AG10803 (cell line): ENCODE measurements at regions not wholly inside any gene's neighbourhood (a gene's known extent, or its start where the extent isn't known, plus 50 kb on each side); places are given as distances from the start of the nearest gene placed in this dataset.
A peak's percentile ranks its signal among the peaks of the same experiment; 100 is the strongest.

Experiments
- DNase-seq: peaks from one replicate; pipeline ENCODE4 v3.0.0; 2010; ENCODE audit warnings: low read depth
- H3K4me3 ChIP-seq: 2 replicates; pipeline ENCODE4 v1.5.1; 2011; ENCODE audit warnings: mild to moderate bottlenecking, low read length, control low read depth
- TF ChIP-seq, protein P1 (sequence below): conservative IDR thresholded peaks from 2 replicates; pipeline ENCODE4 v1.5.1; 2011; ENCODE audit warnings: mild to moderate bottlenecking, low read length, control low read depth, inconsistent platforms

DNA sequence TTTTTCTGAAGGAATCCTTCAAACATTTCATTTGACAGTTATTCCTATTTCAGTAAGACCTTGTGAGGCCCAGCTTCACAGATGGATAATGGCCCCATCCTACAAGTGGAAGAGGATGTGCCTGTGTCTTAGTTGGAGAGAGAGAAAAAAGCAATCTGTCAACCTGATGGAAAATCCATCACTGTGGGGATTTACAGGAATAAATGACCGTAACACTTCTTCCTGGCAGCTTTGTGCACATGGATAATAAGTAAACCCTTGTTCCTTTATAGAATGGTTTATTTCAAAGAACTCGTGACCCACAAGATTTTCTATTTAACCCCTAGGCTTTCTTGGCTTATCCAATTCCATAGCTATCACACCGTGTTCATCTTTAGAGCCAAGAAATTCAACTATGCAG is 121.4 kb upstream of the PCED1B start:
- no peak overlapping the region for H3K4me3 ChIP-seq
- no peak for DNase-seq
- TF ChIP-seq, protein P1, sequence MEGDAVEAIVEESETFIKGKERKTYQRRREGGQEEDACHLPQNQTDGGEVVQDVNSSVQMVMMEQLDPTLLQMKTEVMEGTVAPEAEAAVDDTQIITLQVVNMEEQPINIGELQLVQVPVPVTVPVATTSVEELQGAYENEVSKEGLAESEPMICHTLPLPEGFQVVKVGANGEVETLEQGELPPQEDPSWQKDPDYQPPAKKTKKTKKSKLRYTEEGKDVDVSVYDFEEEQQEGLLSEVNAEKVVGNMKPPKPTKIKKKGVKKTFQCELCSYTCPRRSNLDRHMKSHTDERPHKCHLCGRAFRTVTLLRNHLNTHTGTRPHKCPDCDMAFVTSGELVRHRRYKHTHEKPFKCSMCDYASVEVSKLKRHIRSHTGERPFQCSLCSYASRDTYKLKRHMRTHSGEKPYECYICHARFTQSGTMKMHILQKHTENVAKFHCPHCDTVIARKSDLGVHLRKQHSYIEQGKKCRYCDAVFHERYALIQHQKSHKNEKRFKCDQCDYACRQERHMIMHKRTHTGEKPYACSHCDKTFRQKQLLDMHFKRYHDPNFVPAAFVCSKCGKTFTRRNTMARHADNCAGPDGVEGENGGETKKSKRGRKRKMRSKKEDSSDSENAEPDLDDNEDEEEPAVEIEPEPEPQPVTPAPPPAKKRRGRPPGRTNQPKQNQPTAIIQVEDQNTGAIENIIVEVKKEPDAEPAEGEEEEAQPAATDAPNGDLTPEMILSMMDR = no peak

DNA sequence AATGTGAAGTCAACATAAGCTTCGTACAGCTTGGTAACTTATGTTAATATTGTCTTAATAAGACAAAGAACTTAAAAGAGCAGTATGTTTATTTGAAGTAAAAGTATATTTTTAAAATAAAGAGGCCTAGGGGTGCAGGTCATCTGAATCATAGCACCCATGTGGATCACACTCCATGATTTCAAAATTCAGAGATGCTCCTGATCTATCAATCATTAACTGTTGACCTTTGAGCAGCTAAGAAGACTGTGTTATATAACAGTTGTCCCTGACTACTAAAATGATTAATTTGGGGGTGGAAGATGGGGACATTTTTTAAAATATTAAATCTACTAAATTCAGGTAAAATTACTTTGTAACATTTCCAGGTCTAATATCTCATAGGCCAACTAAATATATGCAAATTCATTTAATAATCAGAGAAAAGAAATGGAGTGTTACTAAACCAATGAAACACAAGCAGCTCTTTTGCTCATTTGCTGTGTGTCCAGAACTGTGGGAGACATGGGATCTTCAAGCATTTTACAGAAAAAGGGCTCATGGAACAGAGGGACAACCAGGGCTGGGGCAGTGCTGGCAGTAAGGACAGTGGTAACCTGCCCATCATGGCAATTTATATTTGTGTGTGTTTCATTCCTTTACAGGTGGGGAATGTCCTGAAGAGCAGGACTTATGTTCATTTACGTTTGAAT is 120.7 kb upstream of the PCED1B start:
- no peak overlapping the region for H3K4me3 ChIP-seq
- TF ChIP-seq, protein P1 = no peak
- no peak for DNase-seq

DNA sequence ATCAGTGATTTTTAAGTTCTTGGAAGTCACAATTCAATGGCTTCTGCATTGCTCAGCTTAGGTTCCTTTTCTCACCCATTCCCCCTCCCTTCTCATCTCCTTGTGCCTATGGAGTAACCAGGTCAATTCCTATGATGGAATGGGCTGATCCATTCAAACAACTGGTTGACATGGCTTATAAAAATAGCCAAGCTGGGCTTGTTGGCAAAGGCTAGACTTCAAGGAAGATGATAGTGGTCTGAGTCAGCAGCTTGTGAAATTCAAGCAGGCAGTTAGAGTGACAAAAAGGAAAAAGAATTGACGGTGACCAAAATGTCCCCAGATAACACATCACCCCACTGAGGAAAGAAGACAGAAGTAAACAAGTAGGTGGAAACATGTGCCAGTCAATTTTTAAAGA is 119.9 kb upstream of the PCED1B start:
- H3K4me3 ChIP-seq = no peak overlapping the region
- TF ChIP-seq, protein P1 = no peak
- DNase-seq = peak; percentile 89

DNA sequence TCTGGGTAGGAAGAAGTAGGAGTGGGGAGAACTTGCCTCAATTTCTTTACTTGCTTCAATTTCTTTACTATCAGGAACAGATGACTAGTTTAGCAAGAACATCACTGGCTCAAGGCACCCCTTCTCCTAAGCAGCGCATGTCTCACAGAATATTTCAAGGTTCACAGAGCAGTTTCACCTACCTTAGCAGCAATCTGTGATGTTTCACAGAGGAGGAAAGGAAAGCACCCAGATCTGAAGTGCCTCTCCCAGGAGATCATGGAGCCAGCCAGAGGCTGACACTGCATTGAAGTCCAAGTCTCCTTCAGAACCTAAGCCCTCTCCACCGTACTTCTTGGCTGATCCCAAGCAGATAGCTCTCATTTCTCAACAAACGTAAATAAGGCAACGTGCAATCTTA is 118.7 kb upstream of the PCED1B start:
- no peak overlapping the region for H3K4me3 ChIP-seq
- TF ChIP-seq, protein P1 = no peak
- no peak for DNase-seq

DNA sequence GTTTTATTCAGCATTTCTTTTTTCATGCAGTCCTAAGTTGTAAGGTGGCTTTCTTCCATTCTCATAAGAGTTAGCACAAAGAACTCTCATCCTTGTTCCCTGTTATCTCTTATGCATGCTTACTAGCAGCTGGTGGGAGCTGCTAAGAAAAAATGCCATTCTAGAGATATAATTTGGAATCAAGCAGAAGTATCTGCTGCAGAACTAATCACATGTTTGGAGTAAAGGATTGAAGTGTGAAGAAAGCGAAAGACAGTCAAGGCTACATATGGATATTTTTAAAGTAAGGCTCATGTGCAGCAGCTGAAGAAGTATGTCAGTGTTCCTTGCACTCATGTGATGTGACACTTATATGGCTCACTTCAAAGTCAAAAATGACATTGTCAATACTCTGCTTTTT is 116.2 kb upstream of the PCED1B start:
- no peak overlapping the region for H3K4me3 ChIP-seq
- TF ChIP-seq, protein P1 = no peak
- no peak for DNase-seq

DNA sequence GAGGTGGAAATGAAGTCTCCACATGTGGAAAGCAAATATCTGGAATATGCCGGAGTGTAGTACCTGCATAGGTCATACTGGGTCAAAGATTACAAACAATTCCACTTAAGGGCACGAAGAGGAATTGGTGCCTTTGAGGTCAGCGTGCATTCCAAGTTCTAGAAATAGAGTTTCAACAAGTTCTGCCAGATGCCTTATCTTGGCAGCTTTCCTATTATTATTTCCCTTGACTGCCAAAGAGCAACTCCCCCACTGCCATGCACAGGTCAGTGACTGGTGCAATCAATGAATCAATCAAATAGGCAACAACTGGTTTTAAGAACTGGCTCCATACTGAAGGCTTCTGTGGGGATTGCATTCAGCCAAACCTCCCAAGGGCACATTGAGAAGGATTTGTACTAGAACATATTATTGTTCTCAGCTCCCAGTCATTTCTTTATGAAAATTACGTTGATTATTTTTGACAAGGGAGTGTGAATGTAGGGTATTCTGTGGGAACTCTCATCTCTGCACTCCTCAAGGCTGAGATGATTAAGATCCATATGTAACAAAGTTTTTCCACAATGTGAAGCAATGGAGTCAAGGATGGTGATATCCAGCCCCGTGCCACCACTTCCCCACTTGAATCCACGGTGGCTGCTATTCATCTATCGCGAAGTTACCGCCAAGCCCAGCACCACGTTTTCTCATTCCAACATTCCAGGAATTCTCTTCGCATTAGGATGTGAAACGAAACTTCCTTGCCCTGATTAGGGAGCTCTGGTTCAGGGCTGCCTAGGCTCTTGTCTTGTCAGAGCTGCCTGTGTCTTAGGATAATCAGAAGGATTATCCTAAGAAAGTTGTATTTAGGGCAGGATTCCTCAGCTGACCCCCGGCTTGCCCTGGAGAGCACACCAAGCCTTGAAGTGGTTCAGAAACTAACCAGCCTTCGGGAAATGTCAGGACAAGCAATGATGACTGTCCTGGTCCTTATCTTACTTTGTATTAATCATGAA is 115.1 kb upstream of the PCED1B start:
- DNase-seq = peak; percentile 89
- TF ChIP-seq, protein P1 = no peak
- peak overlapping the region; percentile 24; the same call in 1 of the 2 replicates for H3K4me3 ChIP-seq
